ENCODE measurements at regions not wholly inside any gene's neighbourhood (a gene's known extent, or its start where the extent isn't known, plus 50 kb on each side); places are given as distances from the start of the nearest gene placed in this dataset.

DNA sequence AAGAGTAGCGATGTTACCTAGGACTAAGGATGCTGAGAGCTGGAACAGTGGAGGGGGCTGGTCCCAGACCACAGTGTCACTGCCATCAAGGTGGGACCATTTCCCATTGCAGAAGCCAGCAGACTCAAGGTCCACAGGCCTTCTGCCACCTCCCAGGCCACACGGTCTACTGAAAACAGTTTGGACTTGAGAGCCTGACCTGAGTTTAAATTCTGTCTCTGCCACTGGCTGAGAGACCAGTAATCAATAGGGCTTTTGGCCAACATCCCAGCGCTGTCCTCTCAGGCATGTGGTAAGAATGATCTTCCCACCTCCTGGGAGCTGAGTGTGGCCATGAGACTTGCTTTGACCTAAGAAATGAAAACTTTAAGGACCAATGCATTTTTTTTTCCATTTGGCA, 331.4 kb upstream of the CDH5 start:
- POLR2A ChIA-PET = no interaction called here
- H3K4me1 Mint-ChIP-seq = no peaks in the 10 kb centered on the region
- no peak overlapping the region for H3K4me3 Mint-ChIP-seq
- peaks cover 0 to 6% of the 10 kb centered on the region in 2 experiments for H3K27me3 ChIP-seq (replicated peaks in 1 of 2; ENCODE audit: control insufficient read depth in 2 of 2, extremely low read depth in 1 of 2, insufficient read depth in 2 of 2, low read length in 1 of 2)
- H3K27me3 Mint-ChIP-seq = peaks cover 0 to 7% of the 10 kb centered on the region in 2 donors
- H3K4me1 ChIP-seq (ENCODE audit: control insufficient read depth in 1 of 2, extremely low read depth in 1 of 2, insufficient read depth in 2 of 2, low read length in 2 of 2) = no peaks in the 10 kb centered on the region
- no peaks in the 10 kb centered on the region for H3K36me3 ChIP-seq (ENCODE audit: control insufficient read depth in 2 of 2, extremely low read depth in 1 of 2, insufficient read depth in 1 of 2, low read length in 1 of 2)
- H3K4me3 ChIP-seq (ENCODE audit: control insufficient read depth in 1 of 2, extremely low read depth in 1 of 2, low read length in 1 of 2) = no peak overlapping the region
- H3K9me3 ChIP-seq = no peaks in the 10 kb centered on the region
- ATAC-seq (replicated peaks in 1 of 4) = no peak
- no peak overlapping the region for H3K27ac Mint-ChIP-seq
- CTCF ChIA-PET = no interaction called here
- no peaks in the 10 kb centered on the region for H3K36me3 Mint-ChIP-seq
- 91% methylated on average over 3 of the region's 3 CpGs for WGBS (ENCODE audit: insufficient coverage)
- no peaks in the 10 kb centered on the region for H3K9me3 Mint-ChIP-seq
- no peak overlapping the region for H3K27ac ChIP-seq (ENCODE audit: low read length)
- DNase-seq = no peak

DNA sequence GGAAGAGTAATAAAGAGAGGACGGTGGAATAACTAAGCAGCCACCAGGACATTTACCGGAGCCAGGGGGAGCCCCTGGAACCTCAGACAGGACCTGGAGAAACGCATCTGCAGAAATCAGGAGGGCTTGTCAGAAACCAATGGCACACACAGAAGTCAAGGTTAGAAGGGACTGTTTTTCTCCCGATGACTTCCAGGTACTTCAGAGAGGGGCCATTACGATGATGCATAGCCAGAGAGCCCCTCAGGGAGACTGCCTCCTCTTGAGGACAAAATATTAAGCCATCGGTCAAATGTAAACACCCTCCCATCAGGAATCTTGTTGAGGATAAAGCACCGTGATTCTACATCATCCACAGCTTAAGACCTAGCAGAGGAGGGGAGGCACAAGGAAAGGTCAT, 333.6 kb upstream of the CDH5 start:
- no peak for DNase-seq
- peaks cover 3 to 4% of the 10 kb centered on the region in 2 donors for H3K27me3 Mint-ChIP-seq
- no peaks in the 10 kb centered on the region for H3K9me3 Mint-ChIP-seq
- no peaks in the 10 kb centered on the region for H3K36me3 Mint-ChIP-seq
- no peak overlapping the region for H3K4me3 Mint-ChIP-seq
- H3K4me3 ChIP-seq (ENCODE audit: control insufficient read depth in 1 of 2, extremely low read depth in 1 of 2, low read length in 1 of 2) = no peak overlapping the region
- POLR2A ChIA-PET = no interaction called here
- 68% methylated on average over 3 of the region's 7 CpGs for WGBS (ENCODE audit: insufficient coverage)
- H3K27me3 ChIP-seq (replicated peaks in 1 of 2; ENCODE audit: control insufficient read depth in 2 of 2, extremely low read depth in 1 of 2, insufficient read depth in 2 of 2, low read length in 1 of 2) = no peaks in the 10 kb centered on the region
- H3K4me1 Mint-ChIP-seq = no peaks in the 10 kb centered on the region
- no peaks in the 10 kb centered on the region for H3K36me3 ChIP-seq (ENCODE audit: control insufficient read depth in 2 of 2, extremely low read depth in 1 of 2, insufficient read depth in 1 of 2, low read length in 1 of 2)
- H3K27ac ChIP-seq (ENCODE audit: low read length) = no peak overlapping the region
- no peaks in the 10 kb centered on the region for H3K9me3 ChIP-seq
- no peak for ATAC-seq (replicated peaks in 1 of 4)
- no peaks in the 10 kb centered on the region for H3K4me1 ChIP-seq (ENCODE audit: control insufficient read depth in 1 of 2, extremely low read depth in 1 of 2, insufficient read depth in 2 of 2, low read length in 2 of 2)
- H3K27ac Mint-ChIP-seq = no peak overlapping the region
- CTCF ChIA-PET = no interaction called here

DNA sequence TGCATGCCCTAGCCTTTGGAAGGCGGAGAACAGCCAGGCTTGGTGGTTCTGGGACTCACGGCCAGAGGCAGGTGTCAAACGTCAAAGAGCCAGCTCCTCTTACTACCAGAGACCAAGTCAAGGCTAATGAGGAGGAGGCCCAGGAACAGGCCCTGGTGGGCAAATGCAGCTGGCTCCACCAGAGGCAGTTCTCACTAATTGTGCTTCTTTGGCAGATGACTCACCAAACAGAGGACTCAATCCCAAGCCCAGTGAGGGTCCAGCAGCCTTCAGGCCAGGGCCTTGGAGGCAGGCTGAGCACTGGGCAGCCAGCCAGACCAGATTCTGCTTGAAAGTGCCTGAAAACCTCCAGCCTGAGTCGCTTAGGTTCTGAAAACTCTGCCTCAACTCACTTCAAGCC, 336.5 kb upstream of the CDH5 start:
- Histone ChIP-seq H3K36me3 (ENCODE audit: control insufficient read depth in 2 of 2, extremely low read depth in 1 of 2, insufficient read depth in 1 of 2, low read length in 1 of 2) (no peaks in the 10 kb centered on the region), H3K4me3 (ENCODE audit: control insufficient read depth in 1 of 2, extremely low read depth in 1 of 2, low read length in 1 of 2) (no peak overlapping the region), H3K27ac (ENCODE audit: low read length) (no peak overlapping the region), H3K9me3 (no peaks in the 10 kb centered on the region), H3K27me3 (replicated peaks in 1 of 2; ENCODE audit: control insufficient read depth in 2 of 2, extremely low read depth in 1 of 2, insufficient read depth in 2 of 2, low read length in 1 of 2) (no peaks in the 10 kb centered on the region), H3K4me1 (ENCODE audit: control insufficient read depth in 1 of 2, extremely low read depth in 1 of 2, insufficient read depth in 2 of 2, low read length in 2 of 2) (no peaks in the 10 kb centered on the region)
- WGBS (ENCODE audit: insufficient coverage) = 90% methylated on average over 3 of the region's 4 CpGs
- Mint-ChIP-seq H3K4me1 (no peaks in the 10 kb centered on the region), H3K4me3 (no peak overlapping the region), H3K27ac (no peak overlapping the region), H3K9me3 (peaks cover 0 to 5% (median under 1%) of the 10 kb centered on the region in 3 donors), H3K36me3 (no peaks in the 10 kb centered on the region), H3K27me3 (peaks cover 3 to 4% of the 10 kb centered on the region in 2 donors)
- DNase-seq (no peak), ATAC-seq (replicated peaks in 1 of 4) (no peak)
- ChIA-PET POLR2A (no interaction called here), CTCF (interaction anchor here in 1 of 2 donors (0.6 kb wide), 1 partner anchor 559 kb away, joined by 3 read pairs; no protein-coding TSS in a partner anchor)

DNA sequence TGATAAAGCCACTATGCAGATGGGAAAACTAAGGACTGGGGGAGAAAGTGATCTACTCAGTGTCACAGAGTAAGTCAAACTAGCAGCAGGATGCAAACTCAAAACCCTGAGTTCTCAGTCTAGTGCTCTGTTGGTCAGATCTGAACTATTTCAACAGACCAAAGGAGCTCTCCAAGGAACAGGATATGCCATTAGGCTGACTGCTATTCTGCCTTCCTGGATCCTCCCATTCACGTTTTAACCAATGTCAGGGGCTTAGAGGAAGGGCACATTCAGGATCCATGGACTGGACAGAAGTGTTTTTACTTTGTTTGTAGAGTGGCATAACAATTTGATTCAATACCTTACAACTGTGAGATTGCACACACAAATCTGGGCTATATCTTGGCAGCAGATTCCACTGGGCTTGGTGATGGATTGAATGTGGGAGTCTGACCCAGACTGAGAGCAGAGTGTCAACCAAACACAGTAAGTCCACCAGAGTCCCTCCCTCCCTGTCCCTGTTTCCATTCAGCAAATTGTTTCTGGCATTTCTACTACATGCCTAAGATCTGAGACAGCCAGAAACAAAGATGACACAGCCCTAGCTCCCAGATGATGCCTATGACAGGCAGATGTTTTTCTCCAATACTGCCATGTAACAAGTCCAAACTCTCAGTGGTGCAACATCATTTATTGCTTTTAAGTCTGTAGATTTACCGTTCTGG, 337.8 kb upstream of the CDH5 start:
- DNase-seq = no peak
- H3K36me3 Mint-ChIP-seq = no peaks in the 10 kb centered on the region
- Histone ChIP-seq H3K36me3 (ENCODE audit: control insufficient read depth in 2 of 2, extremely low read depth in 1 of 2, insufficient read depth in 1 of 2, low read length in 1 of 2) (no peaks in the 10 kb centered on the region), H3K27me3 (replicated peaks in 1 of 2; ENCODE audit: control insufficient read depth in 2 of 2, extremely low read depth in 1 of 2, insufficient read depth in 2 of 2, low read length in 1 of 2) (no peaks in the 10 kb centered on the region), H3K4me3 (ENCODE audit: control insufficient read depth in 1 of 2, extremely low read depth in 1 of 2, low read length in 1 of 2) (no peak overlapping the region), H3K4me1 (ENCODE audit: control insufficient read depth in 1 of 2, extremely low read depth in 1 of 2, insufficient read depth in 2 of 2, low read length in 2 of 2) (no peaks in the 10 kb centered on the region), H3K27ac (ENCODE audit: low read length) (no peak overlapping the region), H3K9me3 (no peaks in the 10 kb centered on the region)
- no peak for ATAC-seq (replicated peaks in 1 of 4)
- WGBS (ENCODE audit: insufficient coverage) = no CpG with 5 or more reads among the region's 2 CpGs
- ChIA-PET POLR2A (no interaction called here), CTCF (no interaction called here)
- H3K27ac Mint-ChIP-seq = no peak overlapping the region
- peaks cover 3 to 13% (median 7%) of the 10 kb centered on the region in 3 donors for H3K9me3 Mint-ChIP-seq
- peaks cover 3 to 4% of the 10 kb centered on the region in 2 donors for H3K27me3 Mint-ChIP-seq
- no peaks in the 10 kb centered on the region for H3K4me1 Mint-ChIP-seq
- no peak overlapping the region for H3K4me3 Mint-ChIP-seq

DNA sequence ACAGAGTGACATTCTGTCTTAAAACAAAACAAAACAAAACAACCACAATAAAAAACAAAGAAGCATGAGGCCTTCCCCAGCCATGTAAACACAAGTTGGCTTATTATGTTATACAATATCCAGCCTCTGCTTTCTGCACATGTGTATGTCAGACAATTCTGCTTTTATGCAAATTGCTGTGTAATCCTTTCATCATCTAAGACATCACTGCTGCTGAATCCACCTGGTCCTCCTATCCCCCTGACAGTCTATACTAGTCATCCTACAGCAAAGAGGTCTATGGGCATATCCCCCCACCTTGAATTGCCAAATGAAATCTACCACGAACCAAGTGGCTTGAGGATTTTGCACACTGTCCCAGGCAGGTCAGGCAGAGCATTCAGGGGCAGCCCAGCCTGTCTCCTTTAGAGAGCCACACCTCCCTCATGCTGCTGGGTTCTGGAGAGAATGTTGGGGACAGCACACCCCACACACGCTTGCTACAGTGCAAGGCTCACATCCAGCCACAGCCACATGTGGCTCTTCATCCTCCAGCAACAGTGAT, 339.6 kb upstream of the CDH5 start:
- ChIA-PET CTCF (no interaction called here), POLR2A (no interaction called here)
- Histone ChIP-seq H3K4me3 (ENCODE audit: control insufficient read depth in 1 of 2, extremely low read depth in 1 of 2, low read length in 1 of 2) (no peak overlapping the region), H3K4me1 (ENCODE audit: control insufficient read depth in 1 of 2, extremely low read depth in 1 of 2, insufficient read depth in 2 of 2, low read length in 2 of 2) (no peaks in the 10 kb centered on the region), H3K36me3 (ENCODE audit: control insufficient read depth in 2 of 2, extremely low read depth in 1 of 2, insufficient read depth in 1 of 2, low read length in 1 of 2) (no peaks in the 10 kb centered on the region), H3K27me3 (replicated peaks in 1 of 2; ENCODE audit: control insufficient read depth in 2 of 2, extremely low read depth in 1 of 2, insufficient read depth in 2 of 2, low read length in 1 of 2) (no peaks in the 10 kb centered on the region), H3K9me3 (no peaks in the 10 kb centered on the region), H3K27ac (ENCODE audit: low read length) (no peak overlapping the region)
- H3K36me3 Mint-ChIP-seq = no peaks in the 10 kb centered on the region
- H3K27me3 Mint-ChIP-seq = peaks cover 3 to 4% of the 10 kb centered on the region in 2 donors
- H3K4me1 Mint-ChIP-seq = no peaks in the 10 kb centered on the region
- WGBS (ENCODE audit: insufficient coverage) = no CpG with 5 or more reads among the region's 2 CpGs
- H3K4me3 Mint-ChIP-seq = no peak overlapping the region
- DNase-seq (no peak), ATAC-seq (replicated peaks in 1 of 4) (no peak)
- no peak overlapping the region for H3K27ac Mint-ChIP-seq
- H3K9me3 Mint-ChIP-seq = peaks cover 3 to 19% (median 7%) of the 10 kb centered on the region in 3 donors

DNA sequence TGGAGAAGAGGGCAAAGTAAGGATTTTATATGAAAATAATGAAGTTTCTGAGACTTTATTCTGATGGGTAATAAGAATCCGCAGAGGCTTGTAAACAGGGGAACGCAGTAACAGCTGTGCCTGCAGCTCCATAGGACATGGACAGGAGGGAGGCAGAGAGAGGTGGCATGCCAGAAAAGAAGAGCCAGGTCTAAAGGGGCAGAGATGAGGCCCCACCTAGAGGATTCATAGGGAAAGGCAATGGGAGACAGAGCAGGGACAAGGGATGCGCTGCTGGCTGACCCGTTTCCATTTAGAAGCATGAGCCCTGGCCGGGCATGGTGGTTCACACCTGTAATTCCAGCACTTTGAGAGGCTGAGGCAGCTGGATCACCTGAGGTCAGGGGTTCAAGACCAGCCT, 340.3 kb upstream of the CDH5 start:
- Histone ChIP-seq H3K9me3 (no peaks in the 10 kb centered on the region), H3K4me3 (ENCODE audit: control insufficient read depth in 1 of 2, extremely low read depth in 1 of 2, low read length in 1 of 2) (no peak overlapping the region), H3K36me3 (ENCODE audit: control insufficient read depth in 2 of 2, extremely low read depth in 1 of 2, insufficient read depth in 1 of 2, low read length in 1 of 2) (no peaks in the 10 kb centered on the region), H3K27me3 (replicated peaks in 1 of 2; ENCODE audit: control insufficient read depth in 2 of 2, extremely low read depth in 1 of 2, insufficient read depth in 2 of 2, low read length in 1 of 2) (no peaks in the 10 kb centered on the region), H3K27ac (ENCODE audit: low read length) (no peak overlapping the region), H3K4me1 (ENCODE audit: control insufficient read depth in 1 of 2, extremely low read depth in 1 of 2, insufficient read depth in 2 of 2, low read length in 2 of 2) (no peaks in the 10 kb centered on the region)
- WGBS (ENCODE audit: insufficient coverage) = 79% methylated on average over 5 of the region's 5 CpGs
- DNase-seq = no peak
- H3K9me3 Mint-ChIP-seq = peaks cover 3 to 19% (median 7%) of the 10 kb centered on the region in 3 donors
- H3K36me3 Mint-ChIP-seq = no peaks in the 10 kb centered on the region
- POLR2A ChIA-PET = no interaction called here
- H3K4me3 Mint-ChIP-seq = no peak overlapping the region
- peaks cover 4 to 6% of the 10 kb centered on the region in 2 donors for H3K27me3 Mint-ChIP-seq
- H3K27ac Mint-ChIP-seq = no peak overlapping the region
- ATAC-seq (replicated peaks in 1 of 4) = no peak
- CTCF ChIA-PET = no interaction called here
- no peaks in the 10 kb centered on the region for H3K4me1 Mint-ChIP-seq

Data from T-cell (primary cell).